ENCODE measurements at regions not wholly inside any gene's neighbourhood (a gene's known extent, or its start where the extent isn't known, plus 50 kb on each side); places are given as distances from the start of the nearest gene placed in this dataset.

DNA sequence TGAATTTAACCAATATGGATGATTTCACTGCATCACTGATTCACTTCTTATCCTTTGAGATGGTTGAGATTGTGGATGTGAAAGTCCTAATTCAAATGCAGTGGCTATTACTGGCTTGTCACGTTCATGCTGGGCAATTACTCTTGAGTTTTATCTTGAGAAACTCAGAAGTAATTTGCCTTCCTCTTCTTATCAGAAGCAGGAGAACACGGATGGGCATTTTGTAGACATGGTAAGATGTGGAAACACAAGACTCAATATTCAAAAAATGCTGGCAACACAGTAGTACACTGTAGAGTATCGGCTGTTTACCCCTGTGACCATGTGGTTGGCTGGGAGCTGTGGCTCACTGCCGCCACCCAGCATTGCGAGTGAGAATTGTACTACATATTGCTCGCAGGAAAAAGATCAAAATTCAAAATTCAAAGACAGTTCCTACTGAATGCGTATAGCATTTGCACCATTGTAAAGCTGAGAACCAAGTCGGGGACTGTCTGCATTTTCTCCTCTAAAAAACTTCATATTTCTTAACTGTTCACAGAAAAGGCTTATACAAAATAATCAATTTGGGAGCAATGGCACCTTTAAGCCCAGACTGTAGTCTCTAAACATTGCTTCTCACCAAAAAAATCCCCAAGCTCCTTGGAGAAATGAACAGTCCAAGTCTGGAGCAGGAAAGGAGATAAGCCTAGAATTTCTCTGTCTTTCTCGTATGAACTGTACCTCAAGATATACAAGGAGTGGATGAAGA is 61.9 kb upstream of the ELOVL5 start:
- TF ChIP-seq, protein P1, sequence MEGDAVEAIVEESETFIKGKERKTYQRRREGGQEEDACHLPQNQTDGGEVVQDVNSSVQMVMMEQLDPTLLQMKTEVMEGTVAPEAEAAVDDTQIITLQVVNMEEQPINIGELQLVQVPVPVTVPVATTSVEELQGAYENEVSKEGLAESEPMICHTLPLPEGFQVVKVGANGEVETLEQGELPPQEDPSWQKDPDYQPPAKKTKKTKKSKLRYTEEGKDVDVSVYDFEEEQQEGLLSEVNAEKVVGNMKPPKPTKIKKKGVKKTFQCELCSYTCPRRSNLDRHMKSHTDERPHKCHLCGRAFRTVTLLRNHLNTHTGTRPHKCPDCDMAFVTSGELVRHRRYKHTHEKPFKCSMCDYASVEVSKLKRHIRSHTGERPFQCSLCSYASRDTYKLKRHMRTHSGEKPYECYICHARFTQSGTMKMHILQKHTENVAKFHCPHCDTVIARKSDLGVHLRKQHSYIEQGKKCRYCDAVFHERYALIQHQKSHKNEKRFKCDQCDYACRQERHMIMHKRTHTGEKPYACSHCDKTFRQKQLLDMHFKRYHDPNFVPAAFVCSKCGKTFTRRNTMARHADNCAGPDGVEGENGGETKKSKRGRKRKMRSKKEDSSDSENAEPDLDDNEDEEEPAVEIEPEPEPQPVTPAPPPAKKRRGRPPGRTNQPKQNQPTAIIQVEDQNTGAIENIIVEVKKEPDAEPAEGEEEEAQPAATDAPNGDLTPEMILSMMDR (IDR thresholded peaks at IDR 0.05): peak; percentile 64
- TF ChIP-seq NFIC (IDR thresholded peaks at IDR 0.05; ENCODE audit: borderline replicate concordance) (no peak), EZH2phosphoT487 (IDR thresholded peaks at IDR 0.05; ENCODE audit: borderline replicate concordance, low read depth) (no peak), SMC3 (IDR thresholded peaks at IDR 0.05; ENCODE audit: low read depth, low read length) (peak; percentile 88), SIN3A (IDR thresholded peaks at IDR 0.05; ENCODE audit: borderline replicate concordance, low read depth, low read length) (no peak), TAF1 (IDR thresholded peaks at IDR 0.05; ENCODE audit: borderline replicate concordance, low read depth, low read length) (no peak), JUND (IDR thresholded peaks at IDR 0.05) (no peak), GATA2 (CRISPR knock-in tag; IDR thresholded peaks at IDR 0.05) (no peak), MXI1 (IDR thresholded peaks at IDR 0.05; ENCODE audit: low read depth, low read length) (0 out of 2 replicates have a peak, but pooled peaks have one; percentile 43), USF2 (IDR thresholded peaks at IDR 0.05; ENCODE audit: borderline replicate concordance, low read depth, low read length) (no peak), ELF1 (IDR thresholded peaks at IDR 0.05) (no peak)
- TF ChIP-seq, protein P2, sequence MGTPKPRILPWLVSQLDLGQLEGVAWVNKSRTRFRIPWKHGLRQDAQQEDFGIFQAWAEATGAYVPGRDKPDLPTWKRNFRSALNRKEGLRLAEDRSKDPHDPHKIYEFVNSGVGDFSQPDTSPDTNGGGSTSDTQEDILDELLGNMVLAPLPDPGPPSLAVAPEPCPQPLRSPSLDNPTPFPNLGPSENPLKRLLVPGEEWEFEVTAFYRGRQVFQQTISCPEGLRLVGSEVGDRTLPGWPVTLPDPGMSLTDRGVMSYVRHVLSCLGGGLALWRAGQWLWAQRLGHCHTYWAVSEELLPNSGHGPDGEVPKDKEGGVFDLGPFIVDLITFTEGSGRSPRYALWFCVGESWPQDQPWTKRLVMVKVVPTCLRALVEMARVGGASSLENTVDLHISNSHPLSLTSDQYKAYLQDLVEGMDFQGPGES (IDR thresholded peaks at IDR 0.05; ENCODE audit: low read depth, low read length): no peak
- TF ChIP-seq, protein P3, sequence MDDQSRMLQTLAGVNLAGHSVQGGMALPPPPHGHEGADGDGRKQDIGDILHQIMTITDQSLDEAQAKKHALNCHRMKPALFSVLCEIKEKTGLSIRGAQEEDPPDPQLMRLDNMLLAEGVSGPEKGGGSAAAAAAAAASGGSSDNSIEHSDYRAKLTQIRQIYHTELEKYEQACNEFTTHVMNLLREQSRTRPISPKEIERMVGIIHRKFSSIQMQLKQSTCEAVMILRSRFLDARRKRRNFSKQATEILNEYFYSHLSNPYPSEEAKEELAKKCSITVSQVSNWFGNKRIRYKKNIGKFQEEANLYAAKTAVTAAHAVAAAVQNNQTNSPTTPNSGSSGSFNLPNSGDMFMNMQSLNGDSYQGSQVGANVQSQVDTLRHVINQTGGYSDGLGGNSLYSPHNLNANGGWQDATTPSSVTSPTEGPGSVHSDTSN (IDR thresholded peaks at IDR 0.05): no peak
- TF ChIP-seq, protein P4, sequence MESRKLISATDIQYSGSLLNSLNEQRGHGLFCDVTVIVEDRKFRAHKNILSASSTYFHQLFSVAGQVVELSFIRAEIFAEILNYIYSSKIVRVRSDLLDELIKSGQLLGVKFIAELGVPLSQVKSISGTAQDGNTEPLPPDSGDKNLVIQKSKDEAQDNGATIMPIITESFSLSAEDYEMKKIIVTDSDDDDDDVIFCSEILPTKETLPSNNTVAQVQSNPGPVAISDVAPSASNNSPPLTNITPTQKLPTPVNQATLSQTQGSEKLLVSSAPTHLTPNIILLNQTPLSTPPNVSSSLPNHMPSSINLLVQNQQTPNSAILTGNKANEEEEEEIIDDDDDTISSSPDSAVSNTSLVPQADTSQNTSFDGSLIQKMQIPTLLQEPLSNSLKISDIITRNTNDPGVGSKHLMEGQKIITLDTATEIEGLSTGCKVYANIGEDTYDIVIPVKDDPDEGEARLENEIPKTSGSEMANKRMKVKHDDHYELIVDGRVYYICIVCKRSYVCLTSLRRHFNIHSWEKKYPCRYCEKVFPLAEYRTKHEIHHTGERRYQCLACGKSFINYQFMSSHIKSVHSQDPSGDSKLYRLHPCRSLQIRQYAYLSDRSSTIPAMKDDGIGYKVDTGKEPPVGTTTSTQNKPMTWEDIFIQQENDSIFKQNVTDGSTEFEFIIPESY (IDR thresholded peaks at IDR 0.05; ENCODE audit: borderline replicate concordance, low read depth): no peak
